Sigmoid colon (tissue), 6 donors: ENCODE measurements at regions not wholly inside any gene's neighbourhood (a gene's known extent, or its start where the extent isn't known, plus 50 kb on each side); places are given as distances from the start of the nearest gene placed in this dataset.

Experiments used
- DNase-seq: peaks from one replicate; pipeline ENCODE4 v3.0.0-alpha.2; 2019
- H3K27ac ChIP-seq, 4 donors: fragments of 200-600 bp; sonication (generic); one replicate each; pipeline ENCODE4 v1.5.1; 2016 to 2019; ENCODE audit warnings: mild to moderate bottlenecking in 1 of 4
- H3K27me3 ChIP-seq, 3 donors: fragments of 200-600 bp; sonication (generic); one replicate each; pipeline ENCODE4 v1.5.1; 2019; ENCODE audit warnings: mild to moderate bottlenecking in 1 of 3
- H3K36me3 ChIP-seq, 4 donors: fragments of 200-600 bp; sonication (generic); one replicate each; pipeline ENCODE4 v1.5.1; 2016 to 2019
- H3K4me1 ChIP-seq, 4 donors: fragments of 200-600 bp; sonication (generic); one replicate each; pipeline ENCODE4 v1.5.1; 2017 to 2019
- H3K4me3 ChIP-seq, 4 donors: fragments of 200-600 bp; sonication (generic); one replicate each; pipeline ENCODE4 v1.5.1; 2017 to 2019; ENCODE audit warnings: mild to moderate bottlenecking in 2 of 4, moderate library complexity in 1 of 4
- H3K9me3 ChIP-seq, 4 donors: fragments of 200-600 bp in 3 of 4; sonication (generic) in 3 of 4; one replicate each; pipeline versions ENCODE4 v1.5.1 to v1.6.1; 2013 to 2019
- EP300 ChIP-seq, 4 donors: sonication (generic); formaldehyde crosslinking; IDR thresholded peaks; one replicate each; pipeline ENCODE4 v1.6.1; 2017; ENCODE audit warnings: antibody characterized with exemption in 4 of 4
- POLR2A ChIP-seq, 2 donors: fragments of 450-650 bp; IDR thresholded peaks; one replicate each; pipeline ENCODE4 v1.6.1; 2016; ENCODE audit warnings: antibody characterized with exemption in 2 of 2, mild to moderate bottlenecking in 2 of 2, moderate library complexity in 2 of 2
- POLR2AphosphoS5 ChIP-seq, 4 donors: sonication (generic); formaldehyde crosslinking; IDR thresholded peaks; one replicate each; pipeline ENCODE4 v1.6.1; 2017; ENCODE audit warnings: antibody characterized with exemption in 4 of 4
- WGBS, 2 donors: extraction: QIAGEN DNeasy Blood & Tissue Kit; methylation state at CpG; one replicate each; pipeline ENCODE4 v1.1.7; 2013; 5-methylcytosine and 5-hydroxymethylcytosine counted together
- intact Hi-C: fragments of 100-400 bp; cut with DNase I; formaldehyde crosslinking; loops from one replicate; pipeline ENCODE4 v1.15.1; 2023
- TF ChIP-seq, protein P1 (sequence below), 4 experiments: fragments of 450-650 bp in 3 of 4; fragments of 200-600 bp in 1 of 4; IDR thresholded peaks; one replicate each; pipeline ENCODE4 v1.5.1; 2016 to 2019; ENCODE audit warnings: antibody characterized with exemption in 4 of 4, mild to moderate bottlenecking in 3 of 4, moderate library complexity in 2 of 4
- donor health status: healthy with polysubstance abuse.
- donor health status: healthy.

DNA sequence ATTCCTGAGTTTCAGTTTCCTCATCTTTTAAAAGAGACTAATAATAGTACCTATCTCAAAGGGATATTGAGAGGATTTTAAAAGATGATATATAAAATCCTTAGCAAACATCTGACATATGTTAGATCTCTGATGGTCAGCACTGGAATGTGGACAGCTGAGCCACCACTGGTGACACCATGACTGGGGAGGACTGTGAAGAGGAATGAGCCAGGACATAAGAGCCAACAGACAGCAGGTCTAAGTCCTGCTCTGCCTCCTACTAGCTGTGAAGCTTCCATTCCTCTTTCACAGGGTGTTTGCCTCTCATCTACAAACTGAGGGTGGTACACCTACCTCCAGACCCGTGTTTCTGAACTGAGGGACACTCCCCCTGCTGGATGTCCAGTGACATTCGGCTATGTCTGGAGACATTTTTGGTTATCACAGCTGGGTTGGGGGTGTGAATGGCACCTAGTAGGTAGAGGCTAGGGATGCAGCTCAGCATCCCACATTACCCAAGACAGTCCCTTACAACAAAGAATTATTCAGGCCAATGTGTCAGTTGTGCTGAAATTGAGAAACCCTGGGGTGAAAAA lies 109.1 kb upstream of the OLIG2 start:
- H3K36me3 ChIP-seq: no peaks in the 10 kb centered on the region
- 41 to 75% methylated on average over 2 of the region's 2 CpGs for WGBS, 2 donors
- intact Hi-C loops: no loop called here
- H3K9me3 ChIP-seq: no peaks in the 10 kb centered on the region
- H3K27me3 ChIP-seq: no peaks in the 10 kb centered on the region
- no peak overlapping the region for H3K27ac ChIP-seq
- no peak for DNase-seq
- TF ChIP-seq POLR2AphosphoS5 (IDR thresholded peaks at IDR 0.05): no peak
- TF ChIP-seq, protein P1, sequence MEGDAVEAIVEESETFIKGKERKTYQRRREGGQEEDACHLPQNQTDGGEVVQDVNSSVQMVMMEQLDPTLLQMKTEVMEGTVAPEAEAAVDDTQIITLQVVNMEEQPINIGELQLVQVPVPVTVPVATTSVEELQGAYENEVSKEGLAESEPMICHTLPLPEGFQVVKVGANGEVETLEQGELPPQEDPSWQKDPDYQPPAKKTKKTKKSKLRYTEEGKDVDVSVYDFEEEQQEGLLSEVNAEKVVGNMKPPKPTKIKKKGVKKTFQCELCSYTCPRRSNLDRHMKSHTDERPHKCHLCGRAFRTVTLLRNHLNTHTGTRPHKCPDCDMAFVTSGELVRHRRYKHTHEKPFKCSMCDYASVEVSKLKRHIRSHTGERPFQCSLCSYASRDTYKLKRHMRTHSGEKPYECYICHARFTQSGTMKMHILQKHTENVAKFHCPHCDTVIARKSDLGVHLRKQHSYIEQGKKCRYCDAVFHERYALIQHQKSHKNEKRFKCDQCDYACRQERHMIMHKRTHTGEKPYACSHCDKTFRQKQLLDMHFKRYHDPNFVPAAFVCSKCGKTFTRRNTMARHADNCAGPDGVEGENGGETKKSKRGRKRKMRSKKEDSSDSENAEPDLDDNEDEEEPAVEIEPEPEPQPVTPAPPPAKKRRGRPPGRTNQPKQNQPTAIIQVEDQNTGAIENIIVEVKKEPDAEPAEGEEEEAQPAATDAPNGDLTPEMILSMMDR (IDR thresholded peaks at IDR 0.05): no peak
- TF ChIP-seq EP300 (IDR thresholded peaks at IDR 0.05): no peak
- no peak for TF ChIP-seq POLR2A (IDR thresholded peaks at IDR 0.05)
- no peak overlapping the region for H3K4me3 ChIP-seq
- no peaks in the 10 kb centered on the region for H3K4me1 ChIP-seq

DNA sequence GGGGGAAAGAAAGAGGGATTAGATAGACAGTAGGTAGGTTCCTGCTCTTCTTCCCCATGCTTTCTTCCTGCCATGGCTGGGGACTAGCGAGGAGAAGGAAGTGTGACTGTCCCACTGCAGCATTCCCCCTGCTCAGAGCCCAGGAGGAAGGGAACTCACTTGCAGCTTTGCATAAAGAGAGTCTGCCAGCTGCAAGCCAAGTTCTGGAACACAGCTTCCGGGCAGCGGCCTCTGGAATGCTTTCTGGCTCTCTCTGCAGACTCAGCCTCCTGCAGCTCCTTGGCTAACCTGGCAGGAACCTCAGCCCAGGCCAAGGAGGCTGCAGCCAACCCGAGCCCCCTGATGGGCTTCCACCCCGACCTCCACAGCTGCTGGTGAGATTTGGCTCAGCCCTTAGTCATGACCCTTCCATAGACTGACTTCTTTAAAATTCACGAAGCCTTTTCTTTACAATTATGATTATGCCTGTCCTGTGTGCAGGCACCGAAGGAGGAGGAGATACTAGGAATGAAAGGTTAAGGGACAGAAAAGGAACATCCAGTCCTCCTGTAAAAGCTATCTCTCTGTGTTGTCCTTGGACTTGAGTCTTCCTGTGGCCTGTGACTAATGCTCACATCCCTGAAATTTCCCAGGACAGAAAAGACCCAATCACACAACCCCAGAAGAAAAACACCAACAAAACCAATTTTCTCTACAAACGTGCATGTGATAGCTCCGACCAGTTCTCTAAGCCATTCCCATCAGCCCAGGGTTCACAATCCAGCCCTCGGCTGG lies 108.2 kb upstream of the OLIG2 start:
- Histone ChIP-seq H3K27ac (no peak overlapping the region), H3K27me3 (no peaks in the 10 kb centered on the region), H3K36me3 (no peaks in the 10 kb centered on the region), H3K9me3 (no peaks in the 10 kb centered on the region), H3K4me3 (no peak overlapping the region), H3K4me1 (no peaks in the 10 kb centered on the region)
- no peak for DNase-seq
- 68 to 72% methylated on average over 10 of the region's 10 CpGs for WGBS, 2 donors
- intact Hi-C loops: no loop called here
- no peak for TF ChIP-seq POLR2A (IDR thresholded peaks at IDR 0.05)
- TF ChIP-seq, protein P1 (IDR thresholded peaks at IDR 0.05): no peak
- TF ChIP-seq EP300 (IDR thresholded peaks at IDR 0.05): no peak
- no peak for TF ChIP-seq POLR2AphosphoS5 (IDR thresholded peaks at IDR 0.05)

DNA sequence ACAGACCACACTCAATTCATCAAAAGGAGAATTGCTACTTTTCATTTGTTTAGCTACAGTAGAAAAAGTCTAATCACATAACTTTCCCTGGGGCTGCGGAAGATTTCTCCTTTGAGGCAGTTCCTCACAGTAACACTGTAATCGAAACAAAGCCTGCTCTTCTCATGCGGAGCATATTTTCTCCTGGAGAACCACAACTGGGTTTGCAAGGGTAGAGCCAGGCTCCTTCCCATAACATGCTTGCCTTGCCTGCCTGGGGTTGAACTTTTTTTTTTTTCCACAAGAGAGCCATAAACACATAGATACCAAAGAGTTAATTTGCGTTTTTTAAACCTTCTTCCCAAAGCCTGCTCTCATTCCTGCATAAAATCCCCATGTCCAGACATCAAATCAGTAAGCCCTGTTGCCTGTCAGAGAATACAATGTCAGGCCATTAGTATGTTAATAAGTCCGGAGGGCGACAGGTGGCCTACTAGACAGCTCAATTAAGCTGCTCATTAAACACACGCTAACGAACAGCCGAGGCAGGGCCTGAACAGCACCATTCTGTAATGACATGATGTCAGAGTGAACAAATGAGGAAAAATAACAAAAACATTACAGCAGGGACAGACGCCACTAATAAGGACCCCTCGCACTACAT lies 107.1 kb upstream of the OLIG2 start:
- H3K4me1 ChIP-seq: no peaks in the 10 kb centered on the region
- 83 to 86% methylated on average over 11 of the region's 11 CpGs for WGBS, 2 donors
- intact Hi-C loops: no loop called here

DNA sequence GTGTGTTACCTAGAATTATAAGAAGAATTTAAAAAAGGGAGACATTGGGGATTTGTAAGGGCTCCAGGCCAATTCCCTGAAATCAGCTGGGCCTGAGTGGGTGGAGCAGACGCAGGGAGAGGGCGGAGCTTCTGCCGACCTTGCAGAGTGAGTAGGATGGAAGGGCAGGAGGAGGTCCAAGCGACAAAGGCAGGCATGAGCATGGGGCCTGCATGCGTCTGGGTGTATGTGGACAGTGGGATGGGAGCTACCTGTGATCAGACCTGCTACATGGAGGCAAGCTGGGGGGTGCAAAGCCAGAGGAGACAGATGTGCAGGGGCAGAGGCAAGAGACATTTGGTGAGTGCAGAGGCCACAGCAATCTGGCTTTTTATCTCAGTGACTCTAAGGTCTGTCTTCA lies 105.3 kb upstream of the OLIG2 start:
- H3K27me3 ChIP-seq: no peaks in the 10 kb centered on the region
- no peaks in the 10 kb centered on the region for H3K4me1 ChIP-seq
- intact Hi-C loops: no loop called here
- no peak for TF ChIP-seq POLR2A (IDR thresholded peaks at IDR 0.05)
- no peak for TF ChIP-seq POLR2AphosphoS5 (IDR thresholded peaks at IDR 0.05)
- TF ChIP-seq, protein P1 (IDR thresholded peaks at IDR 0.05): no peak
- no peak for TF ChIP-seq EP300 (IDR thresholded peaks at IDR 0.05)
- peaks cover 0 to 3% (median 0%) of the 10 kb centered on the region in 4 donors for H3K9me3 ChIP-seq
- no peak overlapping the region for H3K27ac ChIP-seq
- H3K4me3 ChIP-seq: no peak overlapping the region
- no peaks in the 10 kb centered on the region for H3K36me3 ChIP-seq
- DNase-seq: no peak
- 73 to 83% methylated on average over 5 of the region's 5 CpGs for WGBS, 2 donors

More for the DNA sequence above, 107.1 kb upstream of the OLIG2 start:
- no peak overlapping the region for H3K4me3 ChIP-seq
- TF ChIP-seq EP300 (IDR thresholded peaks at IDR 0.05): no peak
- TF ChIP-seq, protein P1 (IDR thresholded peaks at IDR 0.05): no peak
- TF ChIP-seq POLR2A (IDR thresholded peaks at IDR 0.05): no peak
- no peak for TF ChIP-seq POLR2AphosphoS5 (IDR thresholded peaks at IDR 0.05)
- H3K27me3 ChIP-seq: no peaks in the 10 kb centered on the region
- H3K27ac ChIP-seq: no peak overlapping the region
- no peak for DNase-seq
- H3K36me3 ChIP-seq: no peaks in the 10 kb centered on the region
- H3K9me3 ChIP-seq: no peaks in the 10 kb centered on the region
